Immature natural killer cell (primary cell): ENCODE measurements at regions not wholly inside any gene's neighbourhood (a gene's known extent, or its start where the extent isn't known, plus 50 kb on each side); places are given as distances from the start of the nearest gene placed in this dataset.
"Not testable (repeated sequence)": the region's sequence is repeated elsewhere in the genome, so short reads cannot be mapped to it uniquely, and the experiment has no call there.

Source experiments
- DNase-seq, 3 donors: peaks; one replicate each; pipeline ENCODE4 v3.0.0; 2022; ENCODE audit warnings: mixed read lengths in 1 of 3
- H3K27ac Mint-ChIP-seq, 6 donors: one replicate each; pipeline ENCODE4 v1.8.0; 2020; ENCODE audit warnings: mixed read lengths in 6 of 6, mild to moderate bottlenecking in 5 of 6, inconsistent platforms in 4 of 6, moderate library complexity in 3 of 6
- H3K27me3 Mint-ChIP-seq, 3 donors: one replicate each; pipeline ENCODE4 v1.8.0; 2020 to 2021; ENCODE audit warnings: low read depth in 3 of 3, mild to moderate bottlenecking in 3 of 3, mixed read lengths in 3 of 3, moderate library complexity in 3 of 3, inconsistent platforms in 1 of 3
- H3K36me3 Mint-ChIP-seq, 3 donors: one replicate each; pipeline ENCODE4 v1.8.0; 2020; ENCODE audit warnings: mixed read lengths in 3 of 3, inconsistent platforms in 2 of 3, mild to moderate bottlenecking in 2 of 3
- H3K4me1 Mint-ChIP-seq, 2 donors: one replicate each; pipeline ENCODE4 v1.8.0; 2020; ENCODE audit warnings: inconsistent platforms in 2 of 2, mild to moderate bottlenecking in 2 of 2, mixed read lengths in 2 of 2, moderate library complexity in 1 of 2
- H3K4me3 Mint-ChIP-seq, 5 donors: one replicate each; pipeline ENCODE4 v1.8.0; 2020; ENCODE audit warnings: mild to moderate bottlenecking in 5 of 5, mixed read lengths in 5 of 5, inconsistent platforms in 3 of 5, moderate library complexity in 3 of 5
- H3K9me3 Mint-ChIP-seq, 6 donors: one replicate each; pipeline ENCODE4 v1.8.0; 2020; ENCODE audit warnings: mild to moderate bottlenecking in 6 of 6, mixed read lengths in 6 of 6, inconsistent platforms in 4 of 6, moderate library complexity in 3 of 6

DNA sequence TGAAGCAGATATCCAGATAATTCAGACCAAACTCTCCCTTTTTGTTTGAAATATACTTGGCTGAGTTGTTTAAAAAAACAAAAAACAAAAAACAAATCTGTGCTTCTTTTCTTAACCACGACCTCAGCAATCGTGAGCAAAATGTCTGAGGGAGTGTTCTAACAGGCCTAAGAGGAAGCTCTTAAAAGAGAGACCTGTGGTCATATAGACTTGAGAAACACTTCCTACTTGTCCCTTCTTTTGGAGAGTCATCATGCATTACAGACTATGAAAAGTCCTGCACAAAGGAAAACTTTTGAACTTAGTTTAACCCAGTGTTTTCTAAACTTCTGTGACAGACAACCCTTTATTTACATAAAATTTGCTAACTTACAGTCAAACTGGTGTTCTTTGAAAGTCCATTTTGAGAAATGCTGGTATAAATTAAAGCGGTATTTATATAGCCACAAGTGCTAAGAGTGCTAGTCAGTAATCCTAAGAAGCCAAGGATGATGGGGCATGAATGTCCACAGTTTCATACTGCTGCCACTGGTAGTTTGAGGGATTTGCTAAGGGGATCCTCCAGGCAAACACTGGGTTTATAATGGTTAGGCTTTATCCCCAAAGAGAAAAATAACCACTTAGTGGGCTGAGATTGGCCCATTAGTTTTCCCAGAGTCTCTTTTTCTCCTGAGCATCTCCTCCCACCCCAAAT, 199.8 kb downstream of the LRRC70 start:
- Mint-ChIP-seq H3K4me3 (no peak overlapping the region), H3K27ac (no peak overlapping the region), H3K27me3 (no peaks in the 10 kb centered on the region), H3K4me1 (peaks cover 0 to 7% of the 10 kb centered on the region in 2 donors), H3K36me3 (no peaks in the 10 kb centered on the region), H3K9me3 (no peaks in the 10 kb centered on the region)
- DNase-seq = no peak

GRCh38 chr5:62777081-62777480, 198.5 kb downstream of the LRRC70 start:
- H3K27me3 Mint-ChIP-seq, H3K9me3 Mint-ChIP-seq: not testable (repeated sequence)

GRCh38 chr5:62776592-62776991, 198.0 kb downstream of the LRRC70 start:
- H3K4me1 Mint-ChIP-seq, H3K4me3 Mint-ChIP-seq, H3K27me3 Mint-ChIP-seq, DNase-seq, H3K27ac Mint-ChIP-seq, H3K9me3 Mint-ChIP-seq, H3K36me3 Mint-ChIP-seq: not testable (repeated sequence)

More at GRCh38 chr5:62777081-62777480, 198.5 kb downstream of the LRRC70 start:
- DNase-seq, H3K36me3 Mint-ChIP-seq, H3K27ac Mint-ChIP-seq, H3K4me1 Mint-ChIP-seq, H3K4me3 Mint-ChIP-seq: not testable (repeated sequence)

- no peak for DNase-seq
- Mint-ChIP-seq H3K4me1 (peaks cover 0 to 2% of the 10 kb centered on the region in 2 donors), H3K36me3 (no peaks in the 10 kb centered on the region), H3K4me3 (no peak overlapping the region), H3K27me3 (peaks cover 0 to 4% (median 2%) of the 10 kb centered on the region in 3 donors), H3K9me3 (no peaks in the 10 kb centered on the region), H3K27ac (no peak overlapping the region)
These were observed 194.8 kb downstream of the LRRC70 start for GRCh38 chr5:62773460-62773859.

- Mint-ChIP-seq H3K36me3 (no peaks in the 10 kb centered on the region), H3K4me3 (no peak overlapping the region), H3K27ac (no peak overlapping the region), H3K4me1 (no peaks in the 10 kb centered on the region), H3K9me3 (no peaks in the 10 kb centered on the region), H3K27me3 (peaks cover 0 to 4% (median 2%) of the 10 kb centered on the region in 3 donors)
- no peak for DNase-seq
These were observed 192.7 kb downstream of the LRRC70 start for GRCh38 chr5:62771341-62771740.

- no peak overlapping the region for H3K27ac Mint-ChIP-seq
- no peaks in the 10 kb centered on the region for H3K36me3 Mint-ChIP-seq
These were observed 189.0 kb downstream of the LRRC70 start for GRCh38 chr5:62767650-62768049.

GRCh38 chr5:62767077-62767476, 188.5 kb downstream of the LRRC70 start:
- H3K4me3 Mint-ChIP-seq = no peak overlapping the region
- DNase-seq = no peak
- H3K27me3 Mint-ChIP-seq = peaks cover 1 to 2% (median 2%) of the 10 kb centered on the region in 3 donors
- H3K27ac Mint-ChIP-seq = no peak overlapping the region
- no peaks in the 10 kb centered on the region for H3K36me3 Mint-ChIP-seq
- no peaks in the 10 kb centered on the region for H3K4me1 Mint-ChIP-seq
- no peaks in the 10 kb centered on the region for H3K9me3 Mint-ChIP-seq

More at GRCh38 chr5:62767650-62768049, 189.0 kb downstream of the LRRC70 start:
- Mint-ChIP-seq H3K27me3 (peaks cover under 1 to 2% (median 2%) of the 10 kb centered on the region in 3 donors), H3K4me3 (no peak overlapping the region), H3K9me3 (no peaks in the 10 kb centered on the region), H3K4me1 (no peaks in the 10 kb centered on the region)
- no peak for DNase-seq

DNA sequence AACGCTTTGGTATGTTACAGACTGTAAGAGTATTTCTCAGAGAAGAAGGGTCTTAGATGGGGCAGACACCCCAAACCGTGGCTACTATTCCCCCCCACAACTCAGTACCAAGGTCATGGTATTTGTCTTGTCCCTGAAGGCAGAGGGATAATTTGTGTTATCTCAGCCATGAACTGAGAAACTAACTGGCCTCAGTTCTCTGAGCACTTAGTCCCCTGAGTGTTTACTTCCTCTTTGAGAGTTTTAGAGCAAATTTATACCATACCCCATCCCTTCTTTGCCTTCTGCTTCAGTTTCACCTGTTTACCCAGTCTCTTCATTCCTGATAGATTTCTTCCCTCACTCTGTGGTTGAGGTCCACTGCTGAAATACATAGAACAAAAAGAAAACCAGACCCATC, 183.9 kb downstream of the LRRC70 start:
- Mint-ChIP-seq H3K27me3 (peaks cover 0 to 1% (median 0%) of the 10 kb centered on the region in 3 donors), H3K27ac (no peak overlapping the region), H3K4me1 (no peaks in the 10 kb centered on the region), H3K4me3 (no peak overlapping the region), H3K9me3 (no peaks in the 10 kb centered on the region), H3K36me3 (no peaks in the 10 kb centered on the region)
- DNase-seq = no peak

DNA sequence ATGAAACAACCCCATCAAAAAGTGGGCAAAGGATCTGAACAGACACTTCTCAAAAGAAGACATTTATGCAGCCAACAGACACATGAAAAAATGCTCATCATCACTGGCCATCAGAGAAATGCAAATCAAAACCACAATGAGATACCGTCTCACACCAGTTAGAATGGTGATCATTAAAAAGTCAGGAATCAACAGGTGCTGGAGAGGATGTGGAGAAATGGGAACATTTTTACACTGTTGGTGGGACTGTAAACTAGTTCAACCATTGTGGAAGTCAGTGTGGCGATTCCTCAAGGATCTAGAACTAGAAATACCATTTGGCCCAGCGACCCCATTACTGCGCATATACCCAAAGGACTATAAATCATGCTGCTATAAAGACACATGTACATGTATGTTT, 179.1 kb downstream of the LRRC70 start:
- H3K4me3 Mint-ChIP-seq, H3K27ac Mint-ChIP-seq, H3K4me1 Mint-ChIP-seq, H3K9me3 Mint-ChIP-seq, H3K27me3 Mint-ChIP-seq, H3K36me3 Mint-ChIP-seq, DNase-seq: not testable (repeated sequence)

- H3K4me1 Mint-ChIP-seq, H3K36me3 Mint-ChIP-seq, H3K27ac Mint-ChIP-seq, DNase-seq, H3K4me3 Mint-ChIP-seq, H3K27me3 Mint-ChIP-seq: not testable (repeated sequence)
- H3K9me3 Mint-ChIP-seq = peaks cover 0 to 11% (median 2%) of the 10 kb centered on the region in 6 donors
These were observed 174.4 kb downstream of the LRRC70 start for GRCh38 chr5:62752998-62753367.

- peaks cover 0 to 11% (median 2%) of the 10 kb centered on the region in 6 donors for H3K9me3 Mint-ChIP-seq
- not testable (repeated sequence) for H3K4me1 Mint-ChIP-seq, H3K4me3 Mint-ChIP-seq
These were observed 173.7 kb downstream of the LRRC70 start for GRCh38 chr5:62752056-62752997.

GRCh38 chr5:62742207-62742606, 163.6 kb downstream of the LRRC70 start:
- peaks cover 0 to 5% (median 0%) of the 10 kb centered on the region in 3 donors for H3K27me3 Mint-ChIP-seq

More at GRCh38 chr5:62752056-62752997, 173.7 kb downstream of the LRRC70 start:
- not testable (repeated sequence) for H3K27me3 Mint-ChIP-seq, H3K27ac Mint-ChIP-seq, DNase-seq, H3K36me3 Mint-ChIP-seq

DNA sequence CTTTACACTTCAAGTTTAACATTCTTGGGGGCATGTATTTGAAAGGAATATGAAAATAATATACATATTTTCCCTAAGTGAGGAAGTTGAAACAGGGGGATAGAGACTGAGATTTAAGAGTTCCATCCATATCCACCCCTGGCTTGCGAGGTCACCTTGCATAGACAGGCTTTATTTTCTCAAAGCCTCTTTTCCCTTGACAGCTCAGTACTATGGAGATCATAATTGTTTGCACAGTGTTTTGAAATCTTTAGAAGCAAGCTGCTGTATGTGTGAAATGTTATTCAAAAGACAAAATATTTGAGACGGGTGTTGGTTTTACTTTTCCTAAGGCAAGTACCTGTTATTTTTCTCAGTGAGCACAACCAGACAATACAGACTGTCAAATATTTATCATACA, 163.1 kb downstream of the LRRC70 start:
- Mint-ChIP-seq H3K9me3 (peaks cover 0 to 2% (median 0%) of the 10 kb centered on the region in 6 donors), H3K4me1 (no peaks in the 10 kb centered on the region), H3K27ac (no peak overlapping the region), H3K27me3 (peaks cover 0 to 2% (median 1%) of the 10 kb centered on the region in 3 donors), H3K4me3 (no peak overlapping the region), H3K36me3 (peaks cover 0 to 4% (median 0%) of the 10 kb centered on the region in 3 donors)
- DNase-seq = no peak

More at GRCh38 chr5:62742207-62742606, 163.6 kb downstream of the LRRC70 start:
- H3K27ac Mint-ChIP-seq = no peak overlapping the region
- H3K4me1 Mint-ChIP-seq = no peaks in the 10 kb centered on the region
- H3K9me3 Mint-ChIP-seq = peaks cover 0 to 2% (median 0%) of the 10 kb centered on the region in 6 donors
- no peak overlapping the region for H3K4me3 Mint-ChIP-seq
- no peak for DNase-seq
- H3K36me3 Mint-ChIP-seq = peaks cover 0 to 4% (median 0%) of the 10 kb centered on the region in 3 donors

DNA sequence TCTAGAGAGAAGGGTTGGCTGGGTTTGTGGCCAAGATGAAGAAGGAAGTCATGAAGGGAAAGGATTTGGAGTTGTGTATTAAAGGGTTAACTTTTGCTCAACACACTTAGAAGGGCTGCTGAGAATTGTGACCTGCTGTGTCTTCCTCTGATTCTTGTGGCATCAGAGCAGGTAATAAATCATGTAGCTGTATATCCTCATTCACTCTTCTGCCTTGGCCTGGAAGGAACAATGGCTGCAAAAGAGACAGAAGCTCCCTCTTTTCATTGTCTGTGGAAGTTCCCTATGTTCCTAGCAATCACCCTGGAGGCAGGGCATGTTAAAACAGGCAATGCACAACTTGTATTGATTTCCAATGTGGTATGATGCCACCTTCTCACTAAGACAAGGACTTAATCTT, 159.1 kb downstream of the LRRC70 start:
- no peaks in the 10 kb centered on the region for H3K4me1 Mint-ChIP-seq
- H3K27ac Mint-ChIP-seq = no peak overlapping the region
- H3K36me3 Mint-ChIP-seq = peaks cover 0 to 6% (median 4%) of the 10 kb centered on the region in 3 donors
- no peak overlapping the region for H3K4me3 Mint-ChIP-seq
- H3K9me3 Mint-ChIP-seq = peaks cover 0 to 7% (median 0%) of the 10 kb centered on the region in 6 donors
- peaks cover 0 to 3% (median 2%) of the 10 kb centered on the region in 3 donors for H3K27me3 Mint-ChIP-seq
- DNase-seq = no peak
